HG02938 (cell line): ENCODE measurements at regions not wholly inside any gene's neighbourhood (a gene's known extent, or its start where the extent isn't known, plus 50 kb on each side); places are given as distances from the start of the nearest gene placed in this dataset.
"Not testable (repeated sequence)": the region's sequence is repeated elsewhere in the genome, so short reads cannot be mapped to it uniquely, and the experiment has no call there.

Experiments
- ATAC-seq: cut with Tn5 transposase; IDR thresholded peaks from one replicate; pipeline ENCODE4 v1.9.1; 2021; ENCODE audit warnings: mild to moderate bottlenecking, moderate library complexity; ENCODE audit not compliant: unreplicated experiment

GRCh38 chrX:63581906-63582305, 203.1 kb downstream of the ARHGEF9 start:
- no peak for ATAC-seq

GRCh38 chrX:63581398-63581797, 203.6 kb downstream of the ARHGEF9 start:
- no peak for ATAC-seq

- no peak for ATAC-seq
These were observed 208.5 kb downstream of the ARHGEF9 start for GRCh38 chrX:63576533-63576932.

- ATAC-seq, result not testable (repeated sequence)
These were observed 209.3 kb downstream of the ARHGEF9 start for GRCh38 chrX:63575700-63576099.

- no peak for ATAC-seq
These were observed 215.7 kb upstream of the SPIN4 start for GRCh38 chrX:63566856-63567255.

- no peak for ATAC-seq
These were observed 210.3 kb upstream of the SPIN4 start for GRCh38 chrX:63561425-63561824.

- peak; percentile 95 for ATAC-seq
These were observed 209.6 kb upstream of the SPIN4 start for GRCh38 chrX:63560601-63561218.

DNA sequence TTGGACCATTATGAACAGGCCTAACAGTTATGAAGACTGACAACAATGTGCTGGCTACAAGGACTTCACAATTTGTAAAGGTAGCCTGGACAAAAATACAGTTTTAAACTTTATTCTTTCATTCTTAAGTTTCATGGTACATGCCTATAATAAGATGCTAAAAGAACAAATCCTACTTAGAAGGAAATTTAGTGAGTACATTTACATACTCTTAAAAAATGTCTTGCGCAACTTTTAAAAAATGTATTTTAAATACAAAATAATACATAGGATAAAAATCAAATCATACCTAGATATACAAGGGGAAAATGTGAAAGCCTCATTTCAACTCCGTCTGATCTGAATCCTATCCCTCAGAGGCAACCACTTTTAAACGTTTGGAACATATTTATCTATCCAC, 200.7 kb upstream of the SPIN4 start:
- no peak for ATAC-seq

- no peak for ATAC-seq
These were observed 179.5 kb upstream of the SPIN4 start for GRCh38 chrX:63530654-63531053.

DNA sequence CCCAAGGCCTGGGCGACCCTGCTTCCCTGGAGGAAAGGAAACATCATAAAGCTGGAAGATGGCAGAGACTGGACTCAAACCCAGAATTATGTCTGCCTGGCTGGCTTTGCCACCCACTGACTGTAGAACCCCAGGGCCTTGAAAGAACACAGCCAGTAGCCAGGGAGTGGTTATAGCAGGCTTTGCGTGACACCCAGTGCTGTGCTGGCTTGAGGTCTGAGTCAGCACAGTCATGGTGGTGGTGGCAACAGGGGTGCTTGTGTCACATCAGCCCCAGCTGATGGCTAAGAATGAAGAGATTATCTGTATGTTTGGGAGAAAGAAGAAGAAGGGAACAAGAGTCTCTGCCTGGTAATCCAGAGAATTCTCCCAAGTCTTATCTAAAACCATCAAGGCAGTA, 178.8 kb upstream of the SPIN4 start:
- ATAC-seq, result no peak

GRCh38 chrX:63526863-63527262, 175.7 kb upstream of the SPIN4 start:
- no peak for ATAC-seq

DNA sequence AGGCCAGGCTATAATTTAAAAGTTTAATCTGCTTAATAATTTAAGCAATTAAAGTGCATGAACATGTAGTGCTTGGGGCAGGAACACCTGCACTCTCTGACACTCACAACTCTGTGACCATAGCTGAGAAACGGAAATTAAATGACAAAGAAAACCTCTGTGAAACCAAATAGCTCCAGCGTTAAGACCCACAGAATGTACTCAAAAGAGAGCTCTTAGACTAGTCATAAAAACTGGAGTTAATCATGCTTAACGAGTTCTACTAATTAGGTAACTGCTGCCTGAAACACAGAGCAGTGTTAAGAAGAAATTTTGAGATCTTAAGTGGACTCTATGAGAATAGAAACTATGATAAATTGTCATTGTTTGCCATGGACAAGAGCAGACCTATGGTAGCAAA, 174.4 kb upstream of the SPIN4 start:
- ATAC-seq, result no peak

GRCh38 chrX:63519368-63519767, 168.2 kb upstream of the SPIN4 start:
- not testable (repeated sequence) for ATAC-seq

- no peak for ATAC-seq
These were observed 163.5 kb upstream of the SPIN4 start for GRCh38 chrX:63514569-63515080.

- no peak for ATAC-seq
These were observed 162.9 kb upstream of the SPIN4 start for GRCh38 chrX:63513825-63514568.

GRCh38 chrX:63511361-63511760, 160.2 kb upstream of the SPIN4 start:
- ATAC-seq, result no peak

- no peak for ATAC-seq
These were observed 157.5 kb upstream of the SPIN4 start for GRCh38 chrX:63508668-63509067.

DNA sequence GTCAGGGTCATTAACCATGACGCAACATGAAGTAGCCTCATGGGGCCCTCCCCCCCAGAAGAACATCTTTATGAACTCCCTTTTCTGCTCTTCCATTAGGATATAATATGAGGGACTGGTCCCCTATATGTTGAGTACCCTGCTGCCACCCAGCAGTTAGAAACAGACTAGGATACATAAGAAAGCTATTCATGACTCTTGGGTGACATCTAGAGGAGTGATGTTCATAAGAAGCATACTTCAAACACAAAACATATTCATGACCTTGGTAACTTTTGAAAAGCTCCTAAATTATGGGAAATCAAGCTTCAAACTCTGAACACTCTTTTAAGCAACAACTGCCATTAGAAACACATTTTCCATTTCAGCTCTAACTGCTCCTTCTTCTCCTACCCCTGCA, 155.2 kb upstream of the SPIN4 start:
- ATAC-seq, result no peak

GRCh38 chrX:63503541-63503940, 152.4 kb upstream of the SPIN4 start:
- ATAC-seq, result no peak

DNA sequence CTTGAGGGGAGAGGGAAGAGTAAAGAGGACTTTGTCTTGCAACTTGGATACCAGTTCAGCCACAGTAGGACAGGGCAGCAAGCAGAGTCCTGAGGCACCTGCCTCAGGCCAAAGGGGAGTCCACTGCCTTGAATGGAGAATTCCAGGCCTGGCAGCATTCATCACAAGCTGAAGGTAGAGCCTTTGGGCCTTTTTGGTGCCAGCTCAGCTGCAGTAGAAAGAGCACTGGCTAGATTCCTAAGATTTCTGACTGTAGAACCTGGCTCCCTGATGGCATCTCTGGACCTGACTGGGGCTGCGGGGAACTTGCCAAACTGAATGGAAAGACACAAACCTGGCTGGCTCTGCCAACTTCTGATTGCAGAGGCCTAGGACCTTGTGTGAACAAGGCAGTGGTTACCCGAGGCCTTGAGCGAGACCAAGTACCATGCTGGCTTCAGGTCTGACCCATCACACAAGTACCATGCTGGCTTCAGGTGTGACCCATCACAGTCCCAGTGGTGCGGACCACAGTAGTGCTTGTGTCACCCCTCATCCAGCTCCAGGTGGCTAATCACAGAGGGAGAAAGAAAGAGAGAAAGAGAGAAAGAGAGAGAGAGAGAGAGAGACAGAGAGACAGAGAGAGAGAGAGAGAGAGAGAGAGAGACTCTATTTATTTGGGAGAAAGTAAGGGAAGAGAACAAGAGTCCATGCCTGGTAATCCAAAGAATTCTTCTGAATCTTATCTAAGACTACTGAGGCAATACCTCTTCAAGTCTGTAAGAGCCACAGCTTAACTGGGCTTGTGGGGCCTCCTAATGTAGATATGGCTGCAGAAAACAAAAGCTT, 137.6 kb upstream of the SPIN4 start:
- no peak for ATAC-seq

GRCh38 chrX:63475200-63475599, 124.1 kb upstream of the SPIN4 start:
- ATAC-seq, result no peak

DNA sequence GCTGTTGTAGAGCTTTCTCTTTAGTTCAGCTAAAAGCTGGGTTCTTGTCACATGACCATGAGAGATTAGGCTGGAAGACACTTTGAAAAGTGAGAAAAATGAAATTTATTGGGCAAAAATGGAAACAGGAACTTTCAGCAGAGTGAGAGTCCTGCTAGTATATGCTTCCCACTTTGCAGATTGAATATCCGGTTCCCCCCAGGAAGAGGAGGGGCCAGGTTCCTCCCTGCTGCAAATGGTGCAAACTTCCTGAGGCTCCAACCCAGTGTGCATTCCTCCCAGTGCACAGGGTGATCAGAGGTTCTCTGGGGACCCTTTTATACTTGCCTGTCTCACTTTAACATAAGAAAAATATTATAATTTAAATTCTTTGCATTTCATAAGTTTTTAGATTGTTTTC, 119.9 kb upstream of the SPIN4 start:
- no peak for ATAC-seq
